ENCODE measurements at regions not wholly inside any gene's neighbourhood (a gene's known extent, or its start where the extent isn't known, plus 50 kb on each side); places are given as distances from the start of the nearest gene placed in this dataset.
A peak's percentile ranks its signal among the peaks of the same experiment; 100 is the strongest.

DNA sequence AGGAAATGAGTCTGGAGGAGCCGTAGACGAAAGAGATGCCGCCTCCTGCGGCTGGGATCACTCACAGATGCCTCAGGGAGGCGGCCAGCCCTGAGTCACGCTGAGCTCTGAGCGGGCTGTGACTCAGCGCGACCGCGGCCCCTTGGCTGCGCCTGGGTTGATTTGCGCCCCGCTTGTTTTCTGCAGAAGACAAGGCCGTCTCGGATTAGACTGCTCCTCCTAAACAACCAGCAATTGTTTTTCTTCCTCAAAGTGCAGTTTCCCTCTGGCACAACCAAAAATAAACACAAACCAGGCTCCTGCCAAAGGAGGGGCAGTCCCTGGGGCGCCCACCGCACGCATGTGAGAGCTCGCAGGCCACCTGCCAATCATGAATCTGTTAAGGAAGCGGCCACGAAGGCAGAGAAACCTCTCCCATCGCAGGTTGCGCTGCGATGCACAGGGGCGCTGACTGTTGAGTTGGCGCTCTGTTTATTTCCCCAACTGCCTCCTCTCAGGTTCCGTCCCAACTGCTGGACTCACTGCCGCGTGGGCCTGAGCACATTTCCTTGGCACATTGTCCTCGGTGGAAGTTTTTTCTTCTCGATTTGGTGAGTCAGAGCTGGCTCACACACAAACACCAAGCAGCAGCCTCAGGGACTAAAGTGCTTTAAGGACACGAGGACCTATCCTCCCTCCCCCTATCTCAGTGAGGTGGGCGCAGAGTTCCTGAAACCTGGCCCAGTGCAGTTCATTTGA, 85.2 kb upstream of the NDUFV2 start:
- FAIRE-seq (no peak), DNase-seq (ENCODE audit: low read depth in 1 of 2, low spot score in 2 of 2) (peak; percentile 61 to 79)
- Histone ChIP-seq H3K18ac (ENCODE audit: extremely low read depth, low read length) (peak overlapping the region; percentile 17), H3K79me2 (ENCODE audit: control insufficient read depth in 1 of 2, insufficient read depth in 2 of 2, low read length in 2 of 2) (no peaks in the 10 kb centered on the region), H2BK120ac (replicated peaks; ENCODE audit: low read depth, low read length) (peak overlapping the region; percentile 31), H4K8ac (ENCODE audit: extremely low read depth, insufficient read depth, low read length) (peak overlapping the region; percentile 90), H3K9ac (replicated peaks in 1 of 4; ENCODE audit: extremely low read depth in 1 of 4, low read depth in 3 of 4, low read length in 3 of 4) (peak overlapping the region in 2 of 4 experiments; percentile 32 to 38; a peak in 4 of 7 replicates), H3K56ac (replicated peaks; ENCODE audit: insufficient read length, low read depth, low read length) (no peak overlapping the region), H3K4me2 (ENCODE audit: insufficient read depth in 1 of 2, low read depth in 2 of 2, low read length in 2 of 2) (peak overlapping the region; percentile 7 to 25; a peak in 3 of 4 replicates), H4K5ac (ENCODE audit: insufficient read length, low read depth, low read length) (peak overlapping the region; percentile 28), H2BK20ac (ENCODE audit: low read length) (peak overlapping the region; percentile 63; the same call in 1 of the 2 replicates), H2BK5ac (ENCODE audit: low read depth, low read length) (peak overlapping the region; percentile 40; the same call in 1 of the 2 replicates), H3K36me3 (ENCODE audit: control insufficient read depth in 2 of 4, insufficient read depth in 4 of 4, low read length in 3 of 4) (no peaks in the 10 kb centered on the region), H3K79me1 (ENCODE audit: low read depth, low read length) (no peaks in the 10 kb centered on the region), H3K9me3 (ENCODE audit: insufficient read depth in 2 of 2, low read depth in 1 of 2, low read length in 1 of 2) (no peaks in the 10 kb centered on the region), H3K27me3 (replicated peaks in 1 of 4; ENCODE audit: control insufficient read depth in 3 of 4, extremely low read depth in 1 of 4, insufficient read depth in 3 of 4, low read length in 3 of 4) (no peaks in the 10 kb centered on the region; a peak in 2 of 7 replicates), H2BK12ac (ENCODE audit: low read depth, low read length) (peak overlapping the region; percentile 87), H3K4me3 (ENCODE audit: extremely low read depth in 1 of 4, insufficient read depth in 2 of 4, low read depth in 3 of 4, low read length in 4 of 4) (peak overlapping the region in 2 of 4 experiments; percentile 2 to 32; a peak in 3 of 8 replicates), H4K20me1 (replicated peaks in 1 of 2; ENCODE audit: control insufficient read depth in 1 of 2, insufficient read depth in 2 of 2, low read length in 2 of 2) (no peaks in the 10 kb centered on the region), H3K4me1 (replicated peaks in 1 of 4; ENCODE audit: control insufficient read depth in 3 of 4, insufficient read depth in 4 of 4, low read length in 3 of 4) (peaks cover 3 to 15% (median 9%) of the 10 kb centered on the region in 4 experiments), H4K91ac (replicated peaks; ENCODE audit: insufficient read length, low read length) (peak overlapping the region; percentile 94), H3K27ac (ENCODE audit: low read depth, low read length) (no peak overlapping the region), H3K23ac (ENCODE audit: insufficient read length) (no peak overlapping the region), H3K14ac (ENCODE audit: insufficient read length) (no peak overlapping the region), H3K4ac (replicated peaks; ENCODE audit: insufficient read length, low read depth, low read length) (no peak overlapping the region), H2AK5ac (ENCODE audit: low read depth, low read length) (no peak overlapping the region), H3K23me2 (ENCODE audit: low read depth, low read length) (no peaks in the 10 kb centered on the region), H2BK15ac (ENCODE audit: low read length) (peak overlapping the region; percentile 98; the same call in 1 of the 2 replicates), H2AFZ (ENCODE audit: low read length) (peak overlapping the region; percentile 81)
- POLR2A ChIA-PET (ENCODE audit: partially characterized antibody): interaction anchor here (0.6 to 1.7 kb wide), 2 partner anchors 121 to 134 kb away, joined by 3 to 9 read pairs; no protein-coding TSS in a partner anchor
- CTCF ChIA-PET (ENCODE audit: partially characterized antibody): no interaction called here
- no peak for TF ChIP-seq SIRT6 (IDR thresholded peaks at IDR 0.05; ENCODE audit: low read length)
- peak; percentile 74 for TF ChIP-seq ASH2L (IDR thresholded peaks at IDR 0.05; ENCODE audit: low read length)
- TF ChIP-seq MAFK (IDR thresholded peaks at IDR 0.05; ENCODE audit: low read depth, low read length): peak; percentile 89; the same call in 1 of the 2 replicates
- TF ChIP-seq E2F6 (IDR thresholded peaks at IDR 0.05): peak; percentile 29
- TF ChIP-seq FOSL1 (IDR thresholded peaks at IDR 0.05; ENCODE audit: insufficient read depth, low read depth, low read length): no peak
- TF ChIP-seq HDAC2 (IDR thresholded peaks at IDR 0.05; ENCODE audit: borderline replicate concordance in 1 of 2, low read depth in 2 of 2, low read length in 2 of 2): peak in 1 of 2 experiments; percentile 35; a peak in 1 of 4 replicates
- TF ChIP-seq RBBP5 (IDR thresholded peaks at IDR 0.05; ENCODE audit: borderline replicate concordance, low read depth, low read length): 0 out of 2 replicates have a peak, but pooled peaks have one; percentile 68
- TF ChIP-seq TAF7 (optimal IDR thresholded peaks at IDR 0.05; ENCODE audit: borderline replicate concordance, low read depth, low read length): no peak
- TF ChIP-seq BACH1 (IDR thresholded peaks at IDR 0.05; ENCODE audit: low read length): peak; percentile 99
- 50% methylated on average over 34 of the region's 34 CpGs; no CpG with 5 or more reads in 1 of the 2 experiments for WGBS, 2 experiments (ENCODE audit: extremely low coverage in 1 of 2, insufficient coverage in 1 of 2, insufficient read length in 1 of 2, insufficient replicate concordance in 2 of 2, low coverage in 1 of 2, low lambda C conversion rate in 2 of 2, missing lambda C conversion rate in 1 of 2)

Data from H1 (cell line).